ENCODE measurements at regions not wholly inside any gene's neighbourhood (a gene's known extent, or its start where the extent isn't known, plus 50 kb on each side); places are given as distances from the start of the nearest gene placed in this dataset.

GRCh38 chr16:62965831-62966230 lies 929.6 kb upstream of the CDH8 start:
- TF ChIP-seq CTCF (IDR thresholded peaks at IDR 0.05; ENCODE audit: low read depth, low read length) (no peak), MAX (IDR thresholded peaks at IDR 0.05; ENCODE audit: low read depth, low read length) (no peak), POLR2A (IDR thresholded peaks at IDR 0.05; ENCODE audit: extremely low read depth, insufficient read length) (no peak), MYC (IDR thresholded peaks at IDR 0.05; ENCODE audit: low read depth, low read length) (no peak)
- no peak for DNase-seq (ENCODE audit: low read depth)

GRCh38 chr16:62963846-62964245 lies 927.6 kb upstream of the CDH8 start:
- no peak for TF ChIP-seq CTCF (IDR thresholded peaks at IDR 0.05; ENCODE audit: low read depth, low read length)
- DNase-seq (ENCODE audit: low read depth), result no peak
- H3K4me3 ChIP-seq (ENCODE audit: low read depth, low read length), result no peak overlapping the region

More at GRCh38 chr16:62965831-62966230, 929.6 kb upstream of the CDH8 start:
- H3K4me3 ChIP-seq (ENCODE audit: low read depth, low read length), result no peak overlapping the region

- H3K4me3 ChIP-seq (ENCODE audit: low read depth, low read length), result no peak overlapping the region
- DNase-seq (ENCODE audit: low read depth), result no peak
- no peak for TF ChIP-seq MYC (IDR thresholded peaks at IDR 0.05; ENCODE audit: low read depth, low read length)
- TF ChIP-seq CTCF (IDR thresholded peaks at IDR 0.05; ENCODE audit: low read depth, low read length), result no peak
- TF ChIP-seq POLR2A (IDR thresholded peaks at IDR 0.05; ENCODE audit: extremely low read depth, insufficient read length), result no peak
- TF ChIP-seq MAX (IDR thresholded peaks at IDR 0.05; ENCODE audit: low read depth, low read length), result no peak
Observed at GRCh38 chr16:62955033-62955349, 918.8 kb upstream of the CDH8 start.

GRCh38 chr16:62954144-62955032 lies 918.1 kb upstream of the CDH8 start:
- TF ChIP-seq CTCF (IDR thresholded peaks at IDR 0.05; ENCODE audit: low read depth, low read length) (no peak), MYC (IDR thresholded peaks at IDR 0.05; ENCODE audit: low read depth, low read length) (no peak), MAX (IDR thresholded peaks at IDR 0.05; ENCODE audit: low read depth, low read length) (no peak), POLR2A (IDR thresholded peaks at IDR 0.05; ENCODE audit: extremely low read depth, insufficient read length) (no peak)
- no peak for DNase-seq (ENCODE audit: low read depth)
- H3K4me3 ChIP-seq (ENCODE audit: low read depth, low read length), result no peak overlapping the region

- no peak for TF ChIP-seq MYC (IDR thresholded peaks at IDR 0.05; ENCODE audit: low read depth, low read length)
- no peak for TF ChIP-seq POLR2A (IDR thresholded peaks at IDR 0.05; ENCODE audit: extremely low read depth, insufficient read length)
- no peak for TF ChIP-seq CTCF (IDR thresholded peaks at IDR 0.05; ENCODE audit: low read depth, low read length)
- no peak for TF ChIP-seq MAX (IDR thresholded peaks at IDR 0.05; ENCODE audit: low read depth, low read length)
- no peak overlapping the region for H3K4me3 ChIP-seq (ENCODE audit: low read depth, low read length)
- DNase-seq (ENCODE audit: low read depth), result no peak
Observed at GRCh38 chr16:62950351-62950750, 914.1 kb upstream of the CDH8 start.
